Endothelial cell of umbilical vein (primary cell): ENCODE measurements at regions not wholly inside any gene's neighbourhood (a gene's known extent, or its start where the extent isn't known, plus 50 kb on each side); places are given as distances from the start of the nearest gene placed in this dataset.

Experiments
- BruUV-seq: library from RNA; stranded (reverse); fragments of 400-500 nt; replicated peaks from 2 replicates; lab custom pipeline; 2021; lab: Mats Ljungman, UMichigan
- CTCF ChIA-PET: fragments of 300-600, 350-600 bp; sonication (Branson Sonifier 250); formaldehyde crosslinking; loops from one replicate; lab custom pipeline; 2021; ENCODE audit warnings: antibody characterized with exemption, inconsistent platforms; lab: Charles Lee
- POLR2A ChIA-PET: fragments of 300-600, 350-600 bp; sonication (Branson Sonifier 250); formaldehyde crosslinking; loops from one replicate; lab custom pipeline; 2021; ENCODE audit warnings: antibody characterized with exemption, inconsistent platforms; lab: Charles Lee
- DNase-seq: peaks from one replicate; pipeline ENCODE4 v3.0.0-alpha.2; 2011; ENCODE audit warnings: low read depth, low spot score
- FAIRE-seq: peaks from 2 replicates; lab custom pipeline; 2011; peaks lifted over from hg19 to GRCh38; lab: Jason Lieb, UNC
- H2AFZ ChIP-seq: 2 replicates; pipeline ENCODE4 v1.6.0; 2012; ENCODE audit warnings: low read depth, low read length, control low read depth, inconsistent platforms
- H3K27ac ChIP-seq: 2 replicates; pipeline ENCODE4 v1.5.1; 2011; ENCODE audit warnings: low read depth, mild to moderate bottlenecking, control low read depth, low read length, moderate library complexity; ENCODE audit not compliant: insufficient read depth
- H3K27me3 ChIP-seq, 2 experiments: 2 replicates each; pipeline versions ENCODE4 v1.6.0 to v1.6.1; 2011; ENCODE audit warnings: low read length in 2 of 2, mixed read lengths in 1 of 2; ENCODE audit not compliant: control insufficient read depth in 2 of 2, insufficient read depth in 2 of 2
- H3K36me3 ChIP-seq, 2 experiments: 2 replicates in 1 of 2; 3 replicates in 1 of 2; pipeline ENCODE4 v1.5.1; 2011; ENCODE audit warnings: low read length in 2 of 2, mild to moderate bottlenecking in 1 of 2, moderate library complexity in 1 of 2; ENCODE audit not compliant: control insufficient read depth in 2 of 2, insufficient read depth in 2 of 2; ENCODE audit errors: extremely low read depth in 1 of 2
- H3K4me1 ChIP-seq: 3 replicates; pipeline ENCODE4 v1.5.1; 2011; ENCODE audit warnings: mild to moderate bottlenecking, low read length; ENCODE audit not compliant: control insufficient read depth, insufficient read depth; ENCODE audit errors: extremely low read depth
- H3K4me2 ChIP-seq: 2 replicates; pipeline ENCODE4 v1.6.1; 2011; ENCODE audit warnings: low read length, control low read depth, mixed read lengths; ENCODE audit not compliant: insufficient read depth
- H3K4me3 ChIP-seq, 3 experiments: fragments of 200-600 bp in 1 of 3; sonication (generic), shearing (Covaris generic) in 1 of 3; replicated peaks in 1 of 3; 2 replicates each; pipeline ENCODE4 v1.5.1; 2011 to 2016; ENCODE audit warnings: control low read depth in 3 of 3, low read length in 3 of 3, mild to moderate bottlenecking in 2 of 3, inconsistent platforms in 1 of 3, low read depth in 1 of 3, moderate library complexity in 1 of 3; ENCODE audit not compliant: insufficient read depth in 1 of 3
- H3K79me2 ChIP-seq: 2 replicates; pipeline ENCODE4 v1.6.0; 2012; ENCODE audit warnings: low read length, inconsistent platforms; ENCODE audit not compliant: control insufficient read depth, insufficient read depth
- H3K9ac ChIP-seq: replicated peaks from 2 replicates; pipeline ENCODE3; 2011; ENCODE audit warnings: low read length, control low read depth; ENCODE audit not compliant: insufficient read depth; ENCODE audit errors: extremely low read depth
- H3K9me1 ChIP-seq: replicated peaks from 3 replicates; pipeline ENCODE4 v1.6.0; 2011; ENCODE audit warnings: mild to moderate bottlenecking, low read length; ENCODE audit not compliant: control insufficient read depth, insufficient read depth; ENCODE audit errors: extremely low read depth
- H3K9me3 ChIP-seq: replicated peaks from 2 replicates; pipeline ENCODE4 v1.5.1; 2012; ENCODE audit warnings: low read length, inconsistent platforms; ENCODE audit not compliant: control insufficient read depth, insufficient read depth
- H4K20me1 ChIP-seq: replicated peaks from 2 replicates; pipeline ENCODE3; 2011; ENCODE audit warnings: mild to moderate bottlenecking, low read length; ENCODE audit not compliant: control insufficient read depth, insufficient read depth; ENCODE audit errors: extremely low read depth
- CTCF ChIP-seq, 2 donors: IDR thresholded peaks; 1 replicate in 1 of 2; 2 replicates in 1 of 2; pipeline ENCODE4 v1.5.1; 2011; ENCODE audit warnings: low read length in 2 of 2, mild to moderate bottlenecking in 2 of 2, moderate library complexity in 2 of 2, control low read depth in 1 of 2, inconsistent platforms in 1 of 2, low read depth in 1 of 2; ENCODE audit not compliant: insufficient read depth in 1 of 2; ENCODE audit errors: extremely low read depth in 1 of 2
- EZH2 ChIP-seq: IDR thresholded peaks from 2 replicates; pipeline ENCODE4 v1.6.1; 2012; ENCODE audit warnings: borderline replicate concordance, low read depth, mild to moderate bottlenecking, moderate library complexity, low read length, inconsistent platforms; ENCODE audit not compliant: severe bottlenecking
- FOS ChIP-seq: IDR thresholded peaks from 2 replicates; pipeline ENCODE4 v1.6.1; 2011; ENCODE audit warnings: mild to moderate bottlenecking, low read length, moderate library complexity, borderline replicate concordance; ENCODE audit not compliant: insufficient read depth
- GATA2 ChIP-seq: IDR thresholded peaks from 2 replicates; pipeline ENCODE4 v1.7.0; 2011; ENCODE audit warnings: low read depth, mild to moderate bottlenecking, moderate library complexity, mixed read lengths, low read length; ENCODE audit not compliant: insufficient read length, insufficient read depth
- JUN ChIP-seq: IDR thresholded peaks from 2 replicates; pipeline ENCODE4 v1.6.1; 2011; ENCODE audit warnings: borderline replicate concordance, low read depth; ENCODE audit not compliant: insufficient read length, insufficient read depth
- MAX ChIP-seq: IDR thresholded peaks from 2 replicates; pipeline ENCODE4 v1.6.1; 2011; ENCODE audit not compliant: insufficient read depth, insufficient read length
- MYC ChIP-seq: IDR thresholded peaks from one replicate; pipeline ENCODE4 v1.6.1; 2011; ENCODE audit warnings: mild to moderate bottlenecking, low read depth, low read length
- POLR2A ChIP-seq: IDR thresholded peaks from 2 replicates; pipeline ENCODE4 v1.6.1; 2012; ENCODE audit warnings: low read depth, mild to moderate bottlenecking, control low read depth, low read length
- POLR2AphosphoS5 ChIP-seq: IDR thresholded peaks from 2 replicates; pipeline ENCODE4 v1.6.1; 2012; ENCODE audit warnings: low read depth, mild to moderate bottlenecking, control low read depth, low read length, moderate library complexity; ENCODE audit not compliant: insufficient read depth
- dilution Hi-C: fragments of 300-500 bp; cut with MboI; formaldehyde crosslinking; loops from one replicate; pipeline ENCODE4 v1.15.0; 2019; ENCODE audit warnings: low sequenced_read_pairs; ENCODE audit not compliant: extremely low pct_ligation_motif_present
- intact Hi-C: fragments of 100-400 bp; cut with micrococcal nuclease; formaldehyde crosslinking; loops from one replicate; pipeline ENCODE4 v1.10.0; 2022

GRCh38 chr2:55111570-55112228, 61.4 kb upstream of the RTN4 start:
- H2AFZ ChIP-seq, result peak overlapping the region; percentile 17
- intact Hi-C loops (no loop called here), dilution Hi-C loops (no loop called here)
- H3K4me1 ChIP-seq, result peaks cover 48% of the 10 kb centered on the region
- peak overlapping the region; percentile 44 for H3K27ac ChIP-seq
- CTCF ChIA-PET, result interaction anchor here (1.0 to 3.7 kb wide), 10 partner anchors 8 to 63 kb away, joined by 3 to 23 read pairs (median 4); no protein-coding TSS in a partner anchor
- peak; percentile 26 for FAIRE-seq
- H3K36me3 ChIP-seq, result no peaks in the 10 kb centered on the region
- H3K79me2 ChIP-seq, result no peaks in the 10 kb centered on the region
- H4K20me1 ChIP-seq, result no peaks in the 10 kb centered on the region
- no peak overlapping the region for H3K4me2 ChIP-seq
- POLR2A ChIA-PET, result interaction anchor here (0.6 to 2.4 kb wide), 2 partner anchors 61 to 75 kb away, joined by 6 to 9 read pairs; partner anchors contain the start of gene RTN4
- no peak overlapping the region for H3K9ac ChIP-seq
- peak; percentile 49 for DNase-seq
- no peaks in the 10 kb centered on the region for H3K27me3 ChIP-seq
- TF ChIP-seq POLR2AphosphoS5 (no peak), MAX (no peak), CTCF (IDR thresholded peaks at IDR 0.05; ENCODE audit: extremely low read depth in 1 of 2, insufficient read depth in 1 of 2, low read depth in 1 of 2, low read length in 2 of 2) (no peak), GATA2 (no peak), MYC (no peak), POLR2A (no peak), FOS (no peak), JUN (no peak), EZH2 (no peak)
- H3K9me1 ChIP-seq, result no peaks in the 10 kb centered on the region
- H3K9me3 ChIP-seq, result no peaks in the 10 kb centered on the region
- H3K4me3 ChIP-seq, result no peak overlapping the region
- BruUV-seq, result no TSS peak
